Mammary epithelial cell (primary cell): ENCODE measurements at regions not wholly inside any gene's neighbourhood (a gene's known extent, or its start where the extent isn't known, plus 50 kb on each side); places are given as distances from the start of the nearest gene placed in this dataset.

Experiments used
- EZH2 ChIP-seq: IDR thresholded peaks from 2 replicates; pipeline ENCODE4 v1.6.1; 2012; ENCODE audit warnings: low read length, inconsistent platforms, borderline replicate concordance
- TF ChIP-seq, protein P1 (sequence below), 2 donors: IDR thresholded peaks in 1 of 2; conservative IDR thresholded peaks in 1 of 2; 2 replicates each; pipeline ENCODE4 v1.5.1; 2011 to 2012; ENCODE audit warnings: inconsistent platforms in 2 of 2, low read length in 2 of 2, mild to moderate bottlenecking in 2 of 2, control low read depth in 1 of 2, low read depth in 1 of 2; ENCODE audit not compliant: insufficient read depth in 1 of 2; ENCODE audit errors: extremely low read depth in 1 of 2

DNA sequence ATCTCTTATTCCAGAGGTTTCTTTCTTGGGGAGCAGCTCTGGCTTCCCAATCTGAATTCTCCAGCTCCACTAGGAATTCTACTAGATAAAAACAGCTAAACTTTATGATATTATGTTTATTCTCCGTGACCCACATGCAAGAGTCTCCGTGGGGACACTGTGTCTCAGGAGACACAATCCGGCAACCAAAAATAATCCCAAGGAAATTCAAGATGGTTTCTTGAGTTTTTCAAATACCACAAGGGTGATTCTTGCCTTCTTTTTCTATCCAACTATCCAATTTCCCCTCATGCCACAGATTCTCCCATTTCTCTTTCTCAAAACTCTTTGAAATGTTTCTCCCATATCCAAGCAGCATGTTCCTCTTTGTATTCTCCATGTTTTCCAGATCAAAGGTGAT, 103.1 kb downstream of the FAS start:
- TF ChIP-seq, protein P1, sequence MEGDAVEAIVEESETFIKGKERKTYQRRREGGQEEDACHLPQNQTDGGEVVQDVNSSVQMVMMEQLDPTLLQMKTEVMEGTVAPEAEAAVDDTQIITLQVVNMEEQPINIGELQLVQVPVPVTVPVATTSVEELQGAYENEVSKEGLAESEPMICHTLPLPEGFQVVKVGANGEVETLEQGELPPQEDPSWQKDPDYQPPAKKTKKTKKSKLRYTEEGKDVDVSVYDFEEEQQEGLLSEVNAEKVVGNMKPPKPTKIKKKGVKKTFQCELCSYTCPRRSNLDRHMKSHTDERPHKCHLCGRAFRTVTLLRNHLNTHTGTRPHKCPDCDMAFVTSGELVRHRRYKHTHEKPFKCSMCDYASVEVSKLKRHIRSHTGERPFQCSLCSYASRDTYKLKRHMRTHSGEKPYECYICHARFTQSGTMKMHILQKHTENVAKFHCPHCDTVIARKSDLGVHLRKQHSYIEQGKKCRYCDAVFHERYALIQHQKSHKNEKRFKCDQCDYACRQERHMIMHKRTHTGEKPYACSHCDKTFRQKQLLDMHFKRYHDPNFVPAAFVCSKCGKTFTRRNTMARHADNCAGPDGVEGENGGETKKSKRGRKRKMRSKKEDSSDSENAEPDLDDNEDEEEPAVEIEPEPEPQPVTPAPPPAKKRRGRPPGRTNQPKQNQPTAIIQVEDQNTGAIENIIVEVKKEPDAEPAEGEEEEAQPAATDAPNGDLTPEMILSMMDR (conservative IDR thresholded peaks at IDR 0.05 in 1 of 2, IDR thresholded peaks at IDR 0.05 in 1 of 2; ENCODE audit: extremely low read depth in 1 of 2, insufficient read depth in 1 of 2, low read depth in 1 of 2, low read length in 2 of 2) = no peak
- TF ChIP-seq EZH2 = no peak
